SU-DHL-6 (cell line): ENCODE measurements at regions not wholly inside any gene's neighbourhood (a gene's known extent, or its start where the extent isn't known, plus 50 kb on each side); places are given as distances from the start of the nearest gene placed in this dataset.

ENCODE experiments used
- H2AFZ ChIP-seq: fragments of 200-600 bp; sonication (generic); 2 replicates; pipeline ENCODE4 v1.6.1; 2014; ENCODE audit warnings: low read depth, mild to moderate bottlenecking, moderate library complexity, mixed read lengths, antibody characterized with exemption, low read length; ENCODE audit not compliant: severe bottlenecking
- H3F3A ChIP-seq: fragments of 200-600 bp; shearing (Covaris generic); 2 replicates; pipeline ENCODE4 v1.6.0; 2016; ENCODE audit warnings: antibody characterized with exemption, mild to moderate bottlenecking; ENCODE audit not compliant: insufficient read depth
- H3K27ac ChIP-seq: fragments of 200-600 bp; sonication (generic); 2 replicates; pipeline ENCODE4 v1.5.1; 2016; ENCODE audit warnings: low read depth, mild to moderate bottlenecking, low read length, moderate library complexity, mixed read lengths
- H3K27me3 ChIP-seq: fragments of 200-600 bp; sonication (generic), shearing (Covaris generic); 2 replicates; pipeline ENCODE4 v1.6.0; 2014; ENCODE audit warnings: mild to moderate bottlenecking, low read length
- H3K36me3 ChIP-seq: fragments of 200-600 bp; sonication (generic); 2 replicates; pipeline ENCODE4 v1.6.1; 2014; ENCODE audit warnings: mild to moderate bottlenecking, low read length, mixed read lengths
- H3K4me2 ChIP-seq: fragments of 300-600, 200-600 bp; shearing (Covaris generic), sonication (generic); 2 replicates; pipeline ENCODE4 v1.6.0; 2014; ENCODE audit warnings: low read length, low read depth, mild to moderate bottlenecking; ENCODE audit not compliant: poor library complexity, severe bottlenecking
- H3K4me3 ChIP-seq: fragments of 200-600 bp; sonication (generic); 2 replicates; pipeline ENCODE4 v1.5.1; 2014; ENCODE audit warnings: antibody characterized with exemption, low read length, mild to moderate bottlenecking, mixed read lengths; ENCODE audit not compliant: insufficient read depth, poor library complexity, severe bottlenecking
- H3K79me2 ChIP-seq: fragments of 200-600 bp; sonication (generic); 2 replicates; pipeline ENCODE4 v1.6.1; 2014; ENCODE audit warnings: mild to moderate bottlenecking, low read length, moderate library complexity; ENCODE audit not compliant: insufficient read depth
- H3K9ac ChIP-seq: fragments of 200-600 bp; sonication (generic); 2 replicates; pipeline ENCODE4 v1.7.0; 2014; ENCODE audit warnings: mild to moderate bottlenecking, low read length
- H3K9me2 ChIP-seq: fragments of 200-600 bp; sonication (generic); replicated peaks from 2 replicates; pipeline ENCODE4 v1.6.1; 2014; ENCODE audit warnings: low read length; ENCODE audit not compliant: insufficient read depth
- H3K9me3 ChIP-seq: fragments of 200-600 bp; sonication (generic); 2 replicates; pipeline ENCODE4 v1.6.1; 2014; ENCODE audit warnings: low read length, mixed read lengths; ENCODE audit not compliant: insufficient read depth
- H4K20me1 ChIP-seq: fragments of 200-600 bp; sonication (generic); 2 replicates; pipeline ENCODE4 v1.6.1; 2014; ENCODE audit warnings: low read depth, mild to moderate bottlenecking, antibody characterized with exemption, low read length, moderate library complexity, mixed read lengths
- CTCF ChIP-seq: fragments of 200-600 bp; sonication (generic); IDR thresholded peaks from one replicate; pipeline ENCODE4 v1.5.1; 2017; ENCODE audit warnings: antibody characterized with exemption, mild to moderate bottlenecking, low read length, moderate library complexity; ENCODE audit not compliant: insufficient read depth, poor library complexity, severe bottlenecking
- EZH2phosphoT487 ChIP-seq: fragments of 200-600 bp; sonication (generic), shearing (Covaris generic); conservative IDR thresholded peaks from 2 replicates; pipeline ENCODE4 v1.6.1; 2018; ENCODE audit warnings: mild to moderate bottlenecking, antibody characterized with exemption, low read length, moderate library complexity, mixed read lengths

GRCh38 chr2:79428745-79429144 lies 84.1 kb upstream of the CTNNA2 start:
- Histone ChIP-seq H2AFZ (no peak overlapping the region), H3K9me3 (no peaks in the 10 kb centered on the region), H3K27me3 (no peaks in the 10 kb centered on the region), H3K4me2 (no peak overlapping the region), H3K79me2 (no peaks in the 10 kb centered on the region), H3K9me2 (no peaks in the 10 kb centered on the region), H3F3A (no peaks in the 10 kb centered on the region), H3K9ac (no peak overlapping the region), H4K20me1 (no peaks in the 10 kb centered on the region), H3K27ac (no peak overlapping the region), H3K4me3 (no peak overlapping the region), H3K36me3 (no peaks in the 10 kb centered on the region)
- no peak for TF ChIP-seq EZH2phosphoT487
- TF ChIP-seq CTCF = no peak

GRCh38 chr2:79414690-79415089 lies 98.2 kb upstream of the CTNNA2 start:
- no peak overlapping the region for H2AFZ ChIP-seq
- no peak overlapping the region for H3K9ac ChIP-seq
- no peak overlapping the region for H3K4me2 ChIP-seq
- H3K27ac ChIP-seq = no peak overlapping the region
- H3F3A ChIP-seq = no peaks in the 10 kb centered on the region
- H3K4me3 ChIP-seq = no peak overlapping the region
- no peaks in the 10 kb centered on the region for H3K79me2 ChIP-seq
- no peaks in the 10 kb centered on the region for H4K20me1 ChIP-seq
- no peak for TF ChIP-seq EZH2phosphoT487
- TF ChIP-seq CTCF = no peak
- no peaks in the 10 kb centered on the region for H3K27me3 ChIP-seq
- no peaks in the 10 kb centered on the region for H3K9me2 ChIP-seq
- no peaks in the 10 kb centered on the region for H3K9me3 ChIP-seq
- H3K36me3 ChIP-seq = no peaks in the 10 kb centered on the region

GRCh38 chr2:79394485-79394859 lies 118.4 kb upstream of the CTNNA2 start:
- Histone ChIP-seq H3F3A (no peaks in the 10 kb centered on the region), H3K79me2 (no peaks in the 10 kb centered on the region), H3K36me3 (no peaks in the 10 kb centered on the region), H3K4me2 (no peak overlapping the region), H3K27ac (no peak overlapping the region), H3K4me3 (no peak overlapping the region), H3K9ac (no peak overlapping the region), H4K20me1 (no peaks in the 10 kb centered on the region), H2AFZ (no peak overlapping the region), H3K27me3 (no peaks in the 10 kb centered on the region), H3K9me2 (no peaks in the 10 kb centered on the region), H3K9me3 (no peaks in the 10 kb centered on the region)
- TF ChIP-seq CTCF (no peak), EZH2phosphoT487 (no peak)
